H1 (cell line): ENCODE measurements at regions not wholly inside any gene's neighbourhood (a gene's known extent, or its start where the extent isn't known, plus 50 kb on each side); places are given as distances from the start of the nearest gene placed in this dataset.

Experiments used
- CREB1 ChIP-seq: IDR thresholded peaks from 2 replicates; pipeline ENCODE4 v1.6.1; 2012; ENCODE audit warnings: inconsistent platforms
- EP300 ChIP-seq, 2 experiments: IDR thresholded peaks; 1 replicate in 1 of 2; 2 replicates in 1 of 2; pipeline ENCODE4 v1.6.1; 2011 to 2012; ENCODE audit warnings: low read depth in 2 of 2, low read length in 2 of 2, mild to moderate bottlenecking in 2 of 2, borderline replicate concordance in 1 of 2, inconsistent platforms in 1 of 2, moderate library complexity in 1 of 2
- FOSL1 ChIP-seq: IDR thresholded peaks from 2 replicates; pipeline ENCODE4 v1.6.1; 2011; ENCODE audit warnings: mild to moderate bottlenecking, low read depth, low read length, moderate library complexity; ENCODE audit not compliant: insufficient read depth
- KDM4A ChIP-seq: IDR thresholded peaks from one replicate; pipeline ENCODE4 v1.7.1; 2012; ENCODE audit warnings: low read depth, mild to moderate bottlenecking, moderate library complexity, low read length, inconsistent platforms; ENCODE audit not compliant: severe bottlenecking
- RAD21 ChIP-seq, 2 experiments: IDR thresholded peaks in 1 of 2; conservative IDR thresholded peaks in 1 of 2; 2 replicates each; pipeline ENCODE4 v1.6.1; 2011; ENCODE audit warnings: low read depth in 2 of 2, low read length in 2 of 2, improper control_type of control experiment in 1 of 2, inconsistent platforms in 1 of 2, mild to moderate bottlenecking in 1 of 2, moderate library complexity in 1 of 2
- RXRA ChIP-seq: IDR thresholded peaks from 2 replicates; pipeline ENCODE4 v1.6.1; 2011; ENCODE audit warnings: low read depth, mild to moderate bottlenecking, low read length, moderate library complexity; ENCODE audit not compliant: insufficient read depth
- SIRT6 ChIP-seq: IDR thresholded peaks from one replicate; pipeline ENCODE4 v1.7.1; 2012; ENCODE audit warnings: low read length, inconsistent platforms

DNA sequence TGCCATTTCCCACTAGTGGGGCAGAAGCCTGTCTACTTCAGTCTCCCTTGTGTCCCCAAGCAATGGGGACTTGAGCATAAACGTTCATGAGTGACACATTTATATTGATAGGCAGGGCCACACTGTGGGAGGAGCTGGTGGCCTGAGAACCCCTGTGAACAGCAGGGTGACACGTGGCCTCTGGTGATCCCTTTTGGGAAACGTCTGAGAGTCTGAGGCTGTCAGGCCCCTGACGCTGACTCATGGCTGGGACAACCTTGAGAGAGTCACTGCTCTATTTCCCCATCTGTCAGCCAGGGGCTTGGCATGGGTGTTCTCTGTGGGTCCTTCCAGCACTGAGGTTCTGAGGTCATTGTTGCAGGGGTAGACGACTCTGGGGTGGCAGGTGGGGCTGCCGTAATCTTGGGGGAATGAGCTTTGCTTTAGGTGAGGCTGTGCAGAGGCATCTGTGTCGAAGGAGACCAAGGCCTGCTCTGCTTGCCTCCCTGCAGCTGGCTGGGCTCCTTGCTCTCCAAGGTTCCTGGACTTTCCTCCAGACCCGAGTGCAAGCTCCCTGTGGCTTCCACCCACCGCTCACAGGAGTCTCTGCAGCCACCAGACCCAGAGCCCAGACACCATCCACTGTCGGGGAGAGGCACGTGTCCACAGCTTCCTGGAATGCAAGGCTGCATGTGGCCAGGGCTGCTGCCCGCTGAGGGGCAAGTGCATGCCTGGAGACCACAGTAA, 54.7 kb downstream of the SMIM38 start (continued):
- TF ChIP-seq RXRA: no peak
- TF ChIP-seq KDM4A: no peak
- TF ChIP-seq SIRT6: no peak
- TF ChIP-seq CREB1: no peak
- TF ChIP-seq FOSL1: no peak
- no peak for TF ChIP-seq RAD21 (IDR thresholded peaks at IDR 0.05 in 1 of 2, conservative IDR thresholded peaks at IDR 0.05 in 1 of 2; ENCODE audit: low read depth in 2 of 2, low read length in 2 of 2)
- TF ChIP-seq EP300 (IDR thresholded peaks at IDR 0.05; ENCODE audit: borderline replicate concordance in 1 of 2, low read depth in 2 of 2, low read length in 2 of 2): no peak
